Parathyroid adenoma (tissue), 2 donors: ENCODE measurements at regions not wholly inside any gene's neighbourhood (a gene's known extent, or its start where the extent isn't known, plus 50 kb on each side); places are given as distances from the start of the nearest gene placed in this dataset.

Source experiments
- H2AFZ ChIP-seq: fragments of 300-600 bp; sonication (generic); one replicate; pipeline ENCODE4 v1.7.0; 2017; ENCODE audit warnings: antibody characterized with exemption, mild to moderate bottlenecking
- H3K27ac ChIP-seq: fragments of 300-600 bp; sonication (generic); one replicate; pipeline ENCODE4 v1.7.0; 2017
- H3K27me3 ChIP-seq: fragments of 300-600 bp; sonication (generic); one replicate; pipeline ENCODE4 v1.7.0; 2017; ENCODE audit warnings: low read length; ENCODE audit not compliant: control insufficient read depth, insufficient read depth
- H3K36me3 ChIP-seq: fragments of 300-600 bp; sonication (generic); one replicate; pipeline ENCODE4 v1.7.0; 2017; ENCODE audit warnings: low read length; ENCODE audit not compliant: control insufficient read depth, insufficient read depth
- H3K4me1 ChIP-seq: fragments of 300-600 bp; sonication (generic); one replicate; pipeline ENCODE4 v1.7.0; 2017; ENCODE audit warnings: control low read depth
- H3K4me2 ChIP-seq: fragments of 300-600 bp; sonication (generic); one replicate; pipeline ENCODE4 v1.7.0; 2017; ENCODE audit warnings: low read length
- H3K4me3 ChIP-seq: fragments of 300-600 bp; sonication (generic); one replicate; pipeline ENCODE4 v1.7.0; 2017; ENCODE audit warnings: low read depth, low read length
- H3K79me2 ChIP-seq: fragments of 300-600 bp; sonication (generic); one replicate; pipeline ENCODE4 v1.7.0; 2017; ENCODE audit warnings: control low read depth
- H3K9ac ChIP-seq: fragments of 300-600 bp; sonication (generic); one replicate; pipeline ENCODE4 v1.7.0; 2017; ENCODE audit warnings: mild to moderate bottlenecking
- H3K9me3 ChIP-seq: fragments of 300-600 bp; sonication (generic); one replicate; pipeline ENCODE4 v1.7.0; 2017; ENCODE audit warnings: low read length; ENCODE audit not compliant: control insufficient read depth
- TF ChIP-seq, protein P1 (sequence below): fragments of 300-600 bp; sonication (generic); IDR thresholded peaks from one replicate; pipeline ENCODE4 v1.7.0; 2017; ENCODE audit warnings: antibody characterized with exemption, mild to moderate bottlenecking
- donor health status: primary hyperparathyroidism.

DNA sequence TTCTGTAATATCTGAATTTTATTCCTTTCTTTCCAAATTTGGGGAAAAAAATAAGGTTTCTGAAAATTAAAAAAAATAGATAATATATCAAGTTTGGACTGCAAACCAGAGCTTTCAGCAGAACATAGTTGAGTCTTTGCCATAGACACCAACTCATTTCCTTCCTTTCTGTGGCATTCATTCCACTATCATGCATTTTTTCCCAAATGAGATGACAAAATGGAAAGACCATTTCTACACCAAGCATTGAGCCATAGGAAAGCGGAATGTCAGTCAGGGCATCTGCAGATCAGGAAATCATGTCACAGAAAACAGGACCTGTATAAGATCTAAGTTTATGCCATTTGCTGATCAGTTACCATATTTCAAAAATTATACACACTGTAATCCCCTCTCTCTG is 333.3 kb upstream of the THBS1 start:
- Histone ChIP-seq H3K79me2 (no peaks in the 10 kb centered on the region), H3K4me1 (no peaks in the 10 kb centered on the region), H3K27ac (no peak overlapping the region), H3K4me3 (no peak overlapping the region), H3K9me3 (no peaks in the 10 kb centered on the region), H3K9ac (no peak overlapping the region), H2AFZ (no peak overlapping the region), H3K4me2 (no peak overlapping the region), H3K27me3 (no peaks in the 10 kb centered on the region), H3K36me3 (no peaks in the 10 kb centered on the region)
- TF ChIP-seq, protein P1, sequence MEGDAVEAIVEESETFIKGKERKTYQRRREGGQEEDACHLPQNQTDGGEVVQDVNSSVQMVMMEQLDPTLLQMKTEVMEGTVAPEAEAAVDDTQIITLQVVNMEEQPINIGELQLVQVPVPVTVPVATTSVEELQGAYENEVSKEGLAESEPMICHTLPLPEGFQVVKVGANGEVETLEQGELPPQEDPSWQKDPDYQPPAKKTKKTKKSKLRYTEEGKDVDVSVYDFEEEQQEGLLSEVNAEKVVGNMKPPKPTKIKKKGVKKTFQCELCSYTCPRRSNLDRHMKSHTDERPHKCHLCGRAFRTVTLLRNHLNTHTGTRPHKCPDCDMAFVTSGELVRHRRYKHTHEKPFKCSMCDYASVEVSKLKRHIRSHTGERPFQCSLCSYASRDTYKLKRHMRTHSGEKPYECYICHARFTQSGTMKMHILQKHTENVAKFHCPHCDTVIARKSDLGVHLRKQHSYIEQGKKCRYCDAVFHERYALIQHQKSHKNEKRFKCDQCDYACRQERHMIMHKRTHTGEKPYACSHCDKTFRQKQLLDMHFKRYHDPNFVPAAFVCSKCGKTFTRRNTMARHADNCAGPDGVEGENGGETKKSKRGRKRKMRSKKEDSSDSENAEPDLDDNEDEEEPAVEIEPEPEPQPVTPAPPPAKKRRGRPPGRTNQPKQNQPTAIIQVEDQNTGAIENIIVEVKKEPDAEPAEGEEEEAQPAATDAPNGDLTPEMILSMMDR: no peak

DNA sequence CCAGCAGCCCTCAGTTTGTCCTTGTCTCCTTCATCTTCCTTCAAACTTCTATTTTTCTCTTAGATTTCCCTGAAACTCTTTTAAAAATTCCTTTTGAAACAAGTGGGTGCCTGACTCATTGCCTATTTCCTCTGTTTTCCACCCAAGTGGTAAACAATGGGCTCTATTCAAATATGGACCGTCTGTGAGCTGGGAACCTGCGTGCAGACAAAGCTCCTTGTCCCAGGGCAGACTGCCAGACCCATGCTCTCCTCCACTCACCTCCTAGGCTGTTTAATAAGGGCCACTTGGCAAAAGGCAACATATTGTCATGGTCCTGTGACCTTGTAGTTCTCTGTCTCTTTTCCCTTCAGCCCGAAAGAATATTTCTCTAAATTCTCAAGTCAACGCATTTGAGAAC is 332.7 kb upstream of the THBS1 start:
- Histone ChIP-seq H3K27ac (no peak overlapping the region), H3K4me1 (no peaks in the 10 kb centered on the region), H3K9ac (no peak overlapping the region), H3K9me3 (no peaks in the 10 kb centered on the region), H2AFZ (no peak overlapping the region), H3K79me2 (no peaks in the 10 kb centered on the region), H3K4me2 (no peak overlapping the region), H3K36me3 (no peaks in the 10 kb centered on the region), H3K4me3 (no peak overlapping the region), H3K27me3 (no peaks in the 10 kb centered on the region)
- TF ChIP-seq, protein P1: no peak

DNA sequence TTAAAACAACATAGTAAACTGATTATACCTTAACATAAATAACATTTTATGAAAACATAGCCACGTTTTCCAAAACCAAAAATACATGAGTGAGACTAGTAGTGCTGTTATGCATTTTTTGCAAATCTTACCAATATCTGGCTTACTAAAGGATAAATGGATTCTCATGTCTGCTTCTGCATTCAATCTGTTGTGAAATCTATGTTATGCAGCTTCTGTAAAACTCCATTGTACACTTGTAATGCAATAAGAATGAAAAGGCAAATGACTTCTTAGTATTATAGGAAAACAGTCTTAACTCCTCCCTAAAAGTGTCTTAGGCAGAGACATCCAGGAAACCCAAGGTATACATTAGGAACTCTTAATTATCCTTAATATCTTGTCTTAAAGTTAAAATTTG is 330.9 kb upstream of the THBS1 start:
- Histone ChIP-seq H3K27ac (no peak overlapping the region), H2AFZ (no peak overlapping the region), H3K9ac (no peak overlapping the region), H3K79me2 (no peaks in the 10 kb centered on the region), H3K4me1 (no peaks in the 10 kb centered on the region), H3K36me3 (no peaks in the 10 kb centered on the region), H3K4me2 (no peak overlapping the region), H3K27me3 (no peaks in the 10 kb centered on the region), H3K4me3 (no peak overlapping the region), H3K9me3 (no peaks in the 10 kb centered on the region)
- TF ChIP-seq, protein P1: no peak

DNA sequence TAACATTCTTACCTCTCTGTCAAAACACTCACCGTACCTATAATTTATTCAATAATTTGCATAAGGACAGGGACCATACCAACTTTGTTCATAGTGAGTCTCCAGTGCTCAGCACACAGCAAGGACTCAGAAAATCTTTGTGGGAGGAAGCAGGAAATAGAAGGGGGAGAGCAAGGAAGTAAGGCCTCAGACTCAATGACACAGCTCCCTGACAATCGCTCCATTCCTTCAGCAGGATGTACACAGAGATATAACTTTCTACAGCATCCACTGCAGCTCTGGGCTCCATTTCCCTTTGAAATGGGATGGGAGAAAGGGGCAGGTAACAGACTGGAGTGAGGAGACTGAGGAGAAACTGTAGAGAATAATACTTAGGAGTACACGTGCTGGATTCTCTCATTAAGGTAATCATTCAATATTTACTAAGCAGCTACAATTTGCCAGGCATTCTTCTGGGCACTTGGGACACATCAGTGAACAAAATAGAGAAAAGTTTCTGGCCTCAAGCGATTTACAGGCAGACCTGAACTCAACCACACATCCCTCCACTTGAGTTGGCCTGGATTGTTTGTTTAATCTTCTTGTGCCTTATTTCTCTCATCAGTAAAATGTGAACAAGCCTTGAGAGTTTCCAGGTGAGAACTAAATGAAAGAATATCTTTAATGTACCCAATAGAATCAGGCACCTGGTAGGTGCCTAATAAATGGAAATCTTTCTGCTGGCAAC is 330.3 kb upstream of the THBS1 start:
- H3K9ac ChIP-seq: no peak overlapping the region
- no peak overlapping the region for H3K4me3 ChIP-seq
- no peak overlapping the region for H3K27ac ChIP-seq
- H3K79me2 ChIP-seq: no peaks in the 10 kb centered on the region
- no peaks in the 10 kb centered on the region for H3K27me3 ChIP-seq
- no peak overlapping the region for H2AFZ ChIP-seq
- no peaks in the 10 kb centered on the region for H3K36me3 ChIP-seq
- H3K4me1 ChIP-seq: no peaks in the 10 kb centered on the region
- no peak overlapping the region for H3K4me2 ChIP-seq
- no peaks in the 10 kb centered on the region for H3K9me3 ChIP-seq
- TF ChIP-seq, protein P1: no peak
